ENCODE measurements at regions not wholly inside any gene's neighbourhood (a gene's known extent, or its start where the extent isn't known, plus 50 kb on each side); places are given as distances from the start of the nearest gene placed in this dataset.
"Not testable (repeated sequence)": the region's sequence is repeated elsewhere in the genome, so short reads cannot be mapped to it uniquely, and the experiment has no call there.

DNA sequence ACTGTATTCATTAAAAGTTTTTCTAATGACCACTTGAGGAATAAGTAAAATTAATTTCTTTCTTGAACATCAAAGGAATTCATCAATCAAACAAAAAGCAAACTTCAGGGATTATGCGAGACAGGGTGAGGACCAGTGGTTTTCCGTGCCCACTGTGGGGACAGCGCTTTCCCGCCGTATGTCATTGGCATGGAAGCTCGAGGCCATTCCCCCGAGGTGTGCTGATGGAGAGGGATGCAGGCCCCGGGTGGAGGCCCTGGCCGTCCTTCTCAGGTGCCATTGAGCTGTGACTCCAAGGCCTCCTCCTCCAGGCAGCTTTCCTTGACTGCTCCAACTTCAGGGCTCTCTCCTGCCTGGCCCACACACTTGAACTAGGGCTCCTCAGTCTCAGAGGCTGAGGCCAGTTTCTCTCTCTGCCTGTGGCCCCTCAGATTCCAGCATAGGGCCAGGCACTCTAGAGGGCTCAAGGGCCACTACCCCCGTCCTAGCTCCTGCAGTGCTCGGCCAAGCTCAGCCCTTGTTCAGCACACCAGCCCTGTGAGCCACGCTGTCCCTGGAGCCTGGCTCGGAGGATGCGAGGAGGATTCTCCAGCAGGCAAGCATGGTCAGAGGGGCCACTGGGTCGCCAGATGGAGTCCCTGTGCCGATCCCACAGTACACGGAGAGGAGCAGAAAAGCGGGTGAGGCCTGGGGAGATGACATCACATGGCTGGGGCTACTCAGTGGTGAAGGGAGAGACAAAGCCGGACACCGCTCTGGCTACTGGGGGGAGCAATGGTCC is 248.0 kb upstream of the SGCG start:
- not testable (repeated sequence) for DNase-seq

GRCh38 chr13:22933571-22934181 is 247.1 kb upstream of the SGCG start:
- no peak for DNase-seq

GRCh38 chr13:22934744-22935523 is 245.8 kb upstream of the SGCG start:
- DNase-seq: no peak

- no peak for DNase-seq
Observed at GRCh38 chr13:22936228-22936627, 244.6 kb upstream of the SGCG start.

GRCh38 chr13:22937241-22937640 is 243.5 kb upstream of the SGCG start:
- no peak for DNase-seq

GRCh38 chr13:22937953-22938352 is 242.8 kb upstream of the SGCG start:
- no peak for DNase-seq

- no peak for DNase-seq
Observed at GRCh38 chr13:22938576-22938975, 242.2 kb upstream of the SGCG start.

GRCh38 chr13:22939157-22939556 is 241.6 kb upstream of the SGCG start:
- no peak for DNase-seq

- no peak for DNase-seq
Observed at GRCh38 chr13:22940090-22940710, 240.6 kb upstream of the SGCG start.

DNA sequence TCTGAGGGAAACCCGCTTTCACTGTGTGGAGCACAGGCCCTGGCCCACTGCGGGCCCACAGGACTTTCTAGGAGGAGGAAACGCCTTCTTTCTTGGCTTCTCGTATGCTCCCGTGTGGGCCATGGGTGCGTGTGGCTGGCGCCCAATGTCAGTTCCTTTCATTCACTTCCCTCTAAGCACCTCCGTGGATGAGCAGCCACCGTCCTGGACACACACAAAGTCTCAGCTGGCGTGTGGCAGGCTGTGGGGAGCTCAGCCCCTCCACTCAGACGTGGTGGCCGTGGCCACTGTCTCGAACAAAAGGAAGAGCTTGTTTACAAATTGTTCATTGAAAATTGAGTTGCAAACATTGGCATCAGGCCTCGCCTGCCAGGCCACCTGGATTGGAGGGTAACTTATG is 240.0 kb upstream of the SGCG start:
- DNase-seq: no peak

- not testable (repeated sequence) for DNase-seq
Observed at GRCh38 chr13:22941495-22941894, 239.3 kb upstream of the SGCG start.

DNA sequence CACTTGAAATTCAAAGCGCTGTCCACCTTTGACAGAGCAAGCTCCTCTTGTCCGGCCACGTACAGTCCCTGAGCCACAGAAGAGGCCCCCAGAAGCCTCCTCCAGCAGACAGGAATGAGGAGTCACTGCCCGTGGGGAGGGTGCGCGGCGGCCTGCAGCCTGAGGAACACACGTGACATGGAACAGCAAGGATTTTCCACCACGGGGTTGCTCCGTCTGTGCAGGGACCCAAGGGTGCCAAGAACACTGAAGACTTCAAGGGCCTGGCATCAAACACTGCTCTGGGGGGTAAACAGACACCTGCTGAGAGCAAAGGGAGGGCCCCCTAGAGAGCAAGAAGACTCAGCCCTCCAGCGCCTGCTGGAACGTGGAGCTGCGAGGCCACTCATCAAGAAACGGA is 237.9 kb upstream of the SGCG start:
- not testable (repeated sequence) for DNase-seq

DNA sequence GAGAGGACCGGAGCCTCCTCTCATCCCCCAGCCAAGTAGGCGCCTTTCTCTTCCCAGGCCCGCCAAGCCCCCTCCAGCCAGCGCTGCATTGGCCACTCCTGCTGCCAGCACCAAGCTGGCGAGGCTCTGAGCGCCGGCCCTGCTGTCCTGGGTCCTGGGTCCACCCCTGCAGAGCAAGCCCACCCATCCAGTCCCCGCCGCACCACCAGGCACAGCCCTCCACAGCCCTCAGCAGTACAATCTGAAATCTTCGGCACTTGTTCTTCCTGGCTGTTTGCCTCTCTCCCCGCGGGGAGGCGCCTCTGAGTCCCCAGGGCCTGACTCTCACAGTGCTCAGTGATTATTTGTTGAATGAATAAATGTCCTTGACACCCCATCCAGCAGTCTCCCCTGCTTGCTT is 236.4 kb upstream of the SGCG start:
- DNase-seq: no peak

DNA sequence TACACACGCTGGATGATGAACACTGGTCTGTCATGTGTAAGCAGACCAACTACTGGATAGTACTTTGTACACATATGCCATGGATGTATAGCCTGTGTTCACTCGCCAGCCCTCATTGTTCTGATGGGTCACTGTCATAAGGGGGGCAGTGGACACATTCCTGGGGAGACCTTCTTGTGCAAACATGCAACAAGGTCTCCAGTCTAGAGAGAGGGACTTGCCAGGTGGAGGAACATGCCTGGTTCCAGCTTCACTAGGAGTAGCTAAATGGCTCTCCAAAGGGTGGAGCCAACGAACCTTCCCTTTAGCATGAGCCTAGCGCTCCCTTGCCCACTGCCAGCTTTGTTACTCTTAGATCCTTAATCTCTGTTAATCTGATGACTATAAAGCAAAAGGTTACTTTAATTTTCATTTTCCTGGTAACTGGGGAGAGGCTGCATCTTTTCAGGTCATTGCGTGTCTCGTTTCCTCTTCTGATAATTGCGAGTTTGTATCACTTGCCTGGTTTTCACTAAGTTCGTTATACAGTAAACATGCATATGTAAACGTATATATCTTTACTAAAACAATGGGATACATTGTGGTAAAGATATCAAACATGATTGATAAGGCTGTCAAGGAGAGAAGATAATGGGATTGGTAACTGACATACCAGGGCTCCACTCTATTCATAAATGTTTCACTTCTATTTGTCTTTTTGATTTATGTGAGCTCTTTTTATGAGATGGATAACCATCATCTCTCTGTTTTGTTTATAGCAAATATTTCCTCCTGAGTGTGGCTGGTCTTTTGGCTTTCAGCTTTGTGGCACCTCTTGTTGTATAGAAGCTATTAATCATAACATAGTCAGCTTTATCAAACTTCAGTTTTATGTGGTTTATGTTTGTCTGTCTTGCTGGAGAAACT is 235.2 kb upstream of the SGCG start:
- no peak for DNase-seq

GRCh38 chr13:22948421-22948820 is 232.4 kb upstream of the SGCG start:
- DNase-seq: no peak

DNA sequence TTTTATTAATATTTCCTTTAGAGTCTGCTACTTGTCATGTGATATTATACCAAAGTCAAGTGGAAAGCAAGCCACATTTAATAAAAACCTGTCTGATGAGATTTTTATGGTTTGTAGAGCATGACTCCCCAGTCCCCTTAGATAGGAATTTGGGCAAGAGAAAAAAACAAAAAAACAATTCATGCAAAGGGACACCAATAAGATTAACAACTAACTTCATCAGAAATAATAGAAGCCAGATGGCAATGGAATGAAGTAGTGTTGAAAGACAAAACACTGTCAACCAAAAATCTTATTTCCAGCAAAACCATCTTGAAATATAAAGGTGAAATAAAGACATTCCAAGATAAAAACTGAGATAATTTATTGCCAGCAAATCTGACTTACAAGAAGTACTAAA is 228.8 kb upstream of the SGCG start:
- DNase-seq: not testable (repeated sequence)

- DNase-seq: not testable (repeated sequence)
Observed at GRCh38 chr13:22955147-22955546, 225.6 kb upstream of the SGCG start.

GRCh38 chr13:22956456-22957115 is 224.2 kb upstream of the SGCG start:
- DNase-seq: not testable (repeated sequence)

GRCh38 chr13:22959859-22960258 is 220.9 kb upstream of the SGCG start:
- DNase-seq: not testable (repeated sequence)

- DNase-seq: no peak
Observed at GRCh38 chr13:22960827-22961226, 220.0 kb upstream of the SGCG start.

DNA sequence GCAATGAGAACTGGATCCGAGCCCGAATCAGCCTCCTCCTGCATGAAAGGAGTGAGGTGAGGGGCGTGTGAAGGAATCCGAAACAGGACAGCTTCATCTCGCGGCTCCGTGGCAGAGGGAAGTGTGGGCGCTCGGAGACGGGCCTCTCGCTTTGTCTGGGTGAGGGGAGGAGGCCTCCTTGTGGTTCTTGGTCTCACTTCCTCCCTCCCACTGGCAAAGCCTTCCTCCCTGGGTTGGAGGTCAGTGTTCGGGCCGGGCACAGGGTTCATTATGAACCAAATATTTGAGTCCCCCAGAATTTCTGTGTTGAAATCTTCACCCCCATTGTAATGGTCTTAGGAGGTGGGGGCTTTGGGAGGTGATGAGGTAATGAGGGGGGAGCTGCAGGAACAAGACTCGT is 219.4 kb upstream of the SGCG start:
- DNase-seq: not testable (repeated sequence)

All from RPMI8226 (cell line).